HG03025 (cell line): ENCODE measurements at regions not wholly inside any gene's neighbourhood (a gene's known extent, or its start where the extent isn't known, plus 50 kb on each side); places are given as distances from the start of the nearest gene placed in this dataset.
"Not testable (repeated sequence)": the region's sequence is repeated elsewhere in the genome, so short reads cannot be mapped to it uniquely, and the experiment has no call there.

Experiments
- ATAC-seq: cut with Tn5 transposase; IDR thresholded peaks from one replicate; pipeline ENCODE4 v1.9.1; 2021; ENCODE audit warnings: mild to moderate bottlenecking, moderate library complexity; ENCODE audit not compliant: unreplicated experiment, low FRiP score

GRCh38 chr20:48390981-48391380, 436.8 kb downstream of the PREX1 start:
- ATAC-seq = no peak

- no peak for ATAC-seq
Measured at GRCh38 chr20:48387675-48388074, 440.1 kb downstream of the PREX1 start.

- no peak for ATAC-seq
Measured at GRCh38 chr20:48385527-48385926, 442.3 kb downstream of the PREX1 start.

GRCh38 chr20:48385114-48385513, 442.7 kb downstream of the PREX1 start:
- no peak for ATAC-seq

- no peak for ATAC-seq
Measured at GRCh38 chr20:48384147-48384818, 443.5 kb downstream of the PREX1 start.

DNA sequence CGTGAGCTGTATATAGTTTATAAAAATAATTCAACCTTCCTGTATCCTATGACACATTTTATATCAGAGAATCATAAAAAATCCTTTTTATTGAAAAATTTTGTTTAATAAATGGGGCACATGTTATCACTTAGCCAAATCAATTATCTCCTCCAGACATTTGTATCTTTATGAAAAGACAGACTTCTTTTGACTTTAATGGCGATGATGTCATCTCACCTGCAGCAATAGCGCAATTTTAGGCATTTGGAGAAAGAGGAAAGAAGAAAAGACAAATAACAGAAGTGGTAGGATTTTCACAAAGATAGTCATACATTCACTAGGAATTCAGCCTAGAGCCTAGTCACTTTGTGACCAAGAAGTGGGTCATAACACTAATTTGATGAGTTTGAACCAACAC, 444.5 kb downstream of the PREX1 start:
- no peak for ATAC-seq

DNA sequence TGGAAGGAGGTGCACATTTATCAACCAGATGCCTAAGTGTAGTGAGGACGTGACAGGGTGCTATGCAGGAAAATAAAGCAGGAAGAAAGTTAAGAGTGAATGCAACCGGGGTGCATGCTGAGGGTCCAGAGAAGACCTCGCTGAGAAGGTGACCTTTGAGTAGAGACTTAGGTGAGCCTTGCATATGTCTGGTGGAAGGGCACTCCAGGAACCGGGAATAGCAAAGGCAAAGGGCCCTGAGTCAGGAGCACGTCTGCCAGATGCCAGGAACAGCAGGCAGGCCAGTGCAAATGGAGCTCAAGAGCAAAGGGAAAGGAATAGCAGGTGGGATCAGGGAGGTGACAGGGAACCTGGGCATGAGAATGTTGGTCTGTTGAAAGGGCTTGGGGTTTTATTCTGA, 445.5 kb downstream of the PREX1 start:
- no peak for ATAC-seq

DNA sequence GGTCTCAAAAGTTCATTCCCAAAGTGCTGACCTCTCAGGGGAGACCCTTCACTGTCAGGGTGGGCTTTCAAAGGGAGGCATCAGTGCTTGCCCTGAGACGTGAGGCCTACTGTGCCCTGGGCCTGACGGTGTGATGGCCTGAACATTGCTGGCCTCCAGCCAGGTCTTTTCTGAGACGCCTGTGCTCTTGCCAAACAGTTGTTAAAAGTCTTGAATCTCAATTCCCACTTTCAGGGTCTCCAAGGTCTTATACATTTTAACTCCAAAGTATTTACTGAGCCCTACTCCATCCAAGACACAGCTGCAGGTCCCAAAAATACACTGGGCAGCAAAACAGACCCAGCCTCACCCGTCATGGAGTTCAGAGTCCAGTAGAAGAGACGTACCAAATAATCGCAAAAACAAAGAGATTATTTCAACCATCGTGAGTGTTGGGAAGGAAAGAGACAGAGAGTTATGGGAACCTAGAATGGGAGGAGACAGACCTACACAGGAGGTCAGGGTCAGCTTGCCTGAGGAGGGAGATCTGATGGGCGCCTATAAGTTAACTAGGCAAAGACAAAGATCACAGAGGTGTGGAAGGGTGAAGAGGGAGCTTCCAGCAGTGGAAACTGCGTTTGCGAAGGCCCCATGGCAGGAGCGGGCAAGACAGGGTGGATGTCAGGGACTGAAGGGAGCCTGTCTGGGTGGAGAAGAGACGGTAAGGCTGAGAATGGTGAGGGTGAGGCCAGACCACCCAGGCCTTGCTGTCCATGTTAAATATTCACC, 446.3 kb downstream of the PREX1 start:
- no peak for ATAC-seq

DNA sequence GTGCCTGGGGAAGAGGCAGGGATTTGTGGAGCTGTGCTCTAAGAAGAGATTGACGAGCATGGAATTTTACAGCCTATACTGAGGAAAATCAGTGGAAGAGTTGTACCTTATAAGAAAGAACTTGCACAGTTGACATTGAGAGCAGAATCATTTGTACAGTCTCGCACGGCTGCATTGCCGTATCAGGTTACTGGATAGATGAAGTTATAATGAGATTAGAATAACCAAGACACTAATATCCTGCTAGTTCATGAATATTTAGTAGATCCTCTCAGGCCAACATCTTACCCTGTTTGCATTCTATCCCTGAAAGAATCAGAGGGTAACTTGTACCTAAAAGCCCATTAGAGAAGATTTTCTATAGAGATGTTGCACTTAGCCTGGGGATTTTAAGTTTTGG, 447.1 kb downstream of the PREX1 start:
- ATAC-seq = no peak

DNA sequence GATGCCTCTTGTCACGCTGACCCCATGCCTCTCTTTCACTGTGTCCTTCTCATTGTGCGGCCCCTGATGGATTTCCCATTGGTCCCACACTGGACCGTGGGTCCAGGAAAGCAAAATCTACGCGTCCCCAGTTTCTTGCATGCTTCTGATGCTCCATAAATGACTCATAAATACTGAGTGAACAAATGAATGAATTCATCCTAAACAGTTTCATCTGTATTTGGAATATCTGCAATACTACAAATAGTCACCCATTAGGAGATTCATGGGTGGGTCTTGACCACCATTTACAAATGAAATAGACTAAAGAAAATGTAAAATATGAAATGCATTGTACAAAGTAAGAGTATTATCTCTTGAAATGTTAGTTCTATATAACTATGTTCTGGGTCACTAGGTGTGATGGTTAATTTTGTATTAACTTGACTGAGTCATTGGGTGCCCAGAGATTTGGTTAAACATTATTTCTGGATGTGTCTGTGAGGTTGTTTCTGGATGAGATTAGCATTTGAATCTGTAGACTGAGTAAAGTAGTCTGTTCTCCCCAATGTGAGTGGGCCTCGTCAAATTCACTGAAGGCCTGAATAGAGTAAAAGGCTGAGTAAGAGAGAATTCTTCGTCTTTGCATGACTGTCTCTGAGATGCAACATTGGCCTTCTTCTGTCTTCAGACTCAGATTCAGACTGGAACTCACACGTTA, 448.7 kb downstream of the PREX1 start:
- ATAC-seq = no peak

DNA sequence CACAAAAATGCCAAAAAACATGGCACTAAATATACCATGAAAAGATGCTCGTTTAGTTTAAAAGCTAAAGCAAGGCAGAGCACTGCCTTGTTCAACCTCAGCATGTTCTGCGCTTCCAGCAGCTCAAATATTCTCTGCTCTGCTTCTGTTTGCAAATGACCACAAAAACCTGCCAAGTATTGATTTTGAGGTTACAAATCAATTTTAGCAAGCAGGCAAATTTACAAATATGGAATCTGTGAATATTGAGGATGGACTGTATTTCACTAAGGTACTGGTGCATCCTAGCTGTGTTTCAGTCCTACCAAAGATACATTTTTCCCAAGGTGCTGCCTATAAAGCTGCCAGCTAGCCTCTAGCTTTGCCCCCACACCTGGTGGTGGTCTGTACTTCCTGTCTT, 449.9 kb downstream of the PREX1 start:
- no peak for ATAC-seq

GRCh38 chr20:48375804-48376203, 452.0 kb downstream of the PREX1 start:
- no peak for ATAC-seq

- no peak for ATAC-seq
Measured at GRCh38 chr20:48374991-48375595, 452.7 kb downstream of the PREX1 start.

DNA sequence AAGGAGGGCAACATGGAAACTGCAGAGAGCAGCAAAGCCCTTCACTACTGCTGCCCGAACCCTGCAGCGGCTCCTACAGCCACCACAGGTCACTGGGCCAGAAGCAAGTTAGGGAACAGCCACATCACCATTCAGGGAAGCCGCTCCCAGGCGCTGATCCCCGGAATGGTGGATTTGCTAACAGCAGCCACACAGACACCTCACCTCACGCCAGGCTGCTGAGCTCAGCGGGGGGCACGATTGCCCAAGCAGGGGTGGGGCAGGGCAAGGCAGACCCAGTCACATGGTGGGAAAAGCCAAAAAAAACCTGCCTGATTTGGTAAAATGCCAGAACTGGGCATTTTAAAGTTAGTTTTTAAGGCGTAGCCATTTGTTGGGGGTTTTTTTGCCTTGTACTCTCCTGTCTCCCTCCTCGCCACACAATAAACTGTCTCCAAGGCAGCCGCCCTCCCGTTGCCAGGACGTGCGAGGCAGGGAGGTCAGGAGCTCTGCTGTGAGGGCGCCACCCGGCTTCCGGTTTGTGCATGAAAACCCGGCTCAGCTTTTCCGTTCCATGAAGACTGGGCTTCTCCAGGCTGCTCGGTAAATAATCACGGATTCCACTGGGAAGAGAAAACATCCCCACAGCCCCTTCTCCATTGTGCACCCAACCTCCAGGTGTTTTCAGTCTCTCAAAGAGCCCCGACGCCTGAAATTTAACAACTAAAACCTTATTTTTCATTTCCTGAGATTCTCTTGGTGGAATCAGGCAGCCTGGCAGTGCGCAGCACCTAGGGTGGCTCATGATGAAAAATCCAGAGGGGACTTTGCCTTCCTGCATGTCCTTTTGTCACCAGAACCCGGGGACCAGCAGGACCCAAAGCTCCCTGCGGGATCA, 453.5 kb downstream of the PREX1 start:
- ATAC-seq = not testable (repeated sequence)

DNA sequence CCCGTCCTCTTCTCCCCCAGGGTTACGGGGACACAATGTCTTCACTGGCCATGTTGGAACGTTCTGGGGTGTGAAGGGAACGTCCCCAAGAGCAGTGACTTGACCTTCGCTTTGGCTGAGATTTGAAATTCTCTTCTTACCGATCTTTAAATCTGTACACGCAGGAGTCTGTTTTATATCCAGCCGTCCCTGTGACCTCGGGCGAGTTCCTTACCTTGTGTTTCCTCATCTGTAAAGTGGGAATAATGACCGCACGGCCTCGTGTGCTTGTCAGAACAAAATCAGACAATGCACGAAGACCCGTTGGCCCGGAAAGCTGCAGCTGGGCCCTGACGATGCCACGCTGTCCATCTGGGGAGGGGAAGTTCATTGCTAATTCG, 454.3 kb downstream of the PREX1 start:
- no peak for ATAC-seq

DNA sequence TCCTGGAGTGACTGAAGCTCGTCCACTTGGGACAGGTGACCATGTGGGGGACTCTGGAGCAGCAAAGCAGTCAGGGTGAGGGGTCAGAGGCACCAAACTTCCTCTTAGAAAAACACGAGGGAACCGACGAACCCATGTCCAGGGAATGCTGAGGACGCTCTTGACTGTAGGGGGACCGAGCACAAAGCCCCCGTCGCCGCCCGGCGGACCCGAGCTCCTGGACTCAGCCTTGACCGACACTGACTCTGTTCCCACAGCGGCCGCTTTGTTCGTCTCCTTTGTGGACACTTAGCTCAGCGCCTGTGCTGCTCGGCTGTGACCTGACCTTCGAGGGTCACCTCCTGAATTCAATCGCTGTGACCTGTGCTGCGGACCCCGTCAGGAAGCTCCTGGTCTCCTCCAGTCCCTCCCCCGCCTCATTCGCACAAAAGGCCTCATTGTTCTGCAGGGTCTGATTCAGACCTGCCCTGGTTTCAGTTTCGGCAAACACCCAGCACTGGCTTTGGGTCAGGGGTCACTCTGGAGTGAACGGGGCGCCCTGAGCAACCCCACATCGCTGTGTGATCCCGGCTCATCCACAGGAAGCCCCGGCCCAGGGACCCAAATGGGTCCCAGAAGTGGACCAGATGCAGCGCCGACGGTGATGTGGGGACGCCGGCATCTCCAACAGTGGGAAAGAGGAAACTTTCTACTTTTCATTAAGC, 454.8 kb downstream of the PREX1 start:
- not testable (repeated sequence) for ATAC-seq

- ATAC-seq = no peak
Measured at GRCh38 chr20:48371211-48371610, 456.6 kb downstream of the PREX1 start.

- not testable (repeated sequence) for ATAC-seq
Measured at GRCh38 chr20:48368580-48369021, 459.2 kb downstream of the PREX1 start.

- ATAC-seq = not testable (repeated sequence)
Measured at GRCh38 chr20:48367541-48368358, 460.0 kb downstream of the PREX1 start.
